Epidermal melanocyte (primary cell): ENCODE measurements at regions not wholly inside any gene's neighbourhood (a gene's known extent, or its start where the extent isn't known, plus 50 kb on each side); places are given as distances from the start of the nearest gene placed in this dataset.
"Not testable (repeated sequence)": the region's sequence is repeated elsewhere in the genome, so short reads cannot be mapped to it uniquely, and the experiment has no call there.

Source experiments
- DNase-seq: peaks from one replicate; pipeline ENCODE4 v3.0.0; 2011; ENCODE audit warnings: low spot score; ENCODE audit not compliant: insufficient read length

DNA sequence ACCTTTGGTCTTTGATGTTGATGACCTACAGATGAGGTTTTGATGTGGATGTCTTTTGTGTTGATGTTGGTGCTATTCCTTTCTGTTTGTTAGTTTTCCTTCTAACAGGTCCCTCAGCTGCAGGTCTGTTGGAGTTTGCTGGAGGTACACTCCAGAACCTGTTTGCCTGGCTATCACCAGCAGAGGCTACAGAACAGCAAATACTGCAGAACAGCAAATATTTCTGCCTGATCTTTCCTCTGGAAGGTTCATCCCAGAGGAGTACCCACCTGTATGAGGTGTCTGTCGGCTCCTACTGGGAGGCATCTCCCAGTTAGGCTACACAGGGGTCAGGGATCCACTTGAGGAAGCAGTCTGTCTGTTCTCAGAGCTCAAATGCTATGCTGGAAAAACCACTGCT, 694.5 kb upstream of the CDH6 start:
- no peak for DNase-seq

DNA sequence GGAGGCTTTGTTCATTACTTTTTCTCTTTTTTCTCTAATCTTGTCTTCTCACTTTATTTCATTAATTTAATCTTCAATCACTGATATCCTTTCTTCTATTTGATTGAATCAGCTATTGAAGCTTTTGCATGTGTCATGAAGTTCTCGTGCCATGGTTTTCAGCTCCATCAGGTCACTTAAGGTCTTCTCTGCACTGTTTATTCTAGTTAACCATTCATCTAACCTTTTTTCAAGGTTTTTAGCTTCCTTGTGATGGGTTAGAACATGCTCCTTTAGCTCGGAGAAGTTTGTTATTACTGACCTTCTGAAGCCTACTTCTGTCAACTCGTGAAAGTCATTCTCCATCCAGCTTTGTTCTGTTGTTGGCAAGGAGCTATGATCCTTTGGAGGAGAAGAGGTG, 695.0 kb upstream of the CDH6 start:
- DNase-seq: not testable (repeated sequence)

- DNase-seq: not testable (repeated sequence)
These were observed 699.4 kb upstream of the CDH6 start for GRCh38 chr5:30494113-30494512.

GRCh38 chr5:30479104-30479503, 714.4 kb upstream of the CDH6 start:
- no peak for DNase-seq

DNA sequence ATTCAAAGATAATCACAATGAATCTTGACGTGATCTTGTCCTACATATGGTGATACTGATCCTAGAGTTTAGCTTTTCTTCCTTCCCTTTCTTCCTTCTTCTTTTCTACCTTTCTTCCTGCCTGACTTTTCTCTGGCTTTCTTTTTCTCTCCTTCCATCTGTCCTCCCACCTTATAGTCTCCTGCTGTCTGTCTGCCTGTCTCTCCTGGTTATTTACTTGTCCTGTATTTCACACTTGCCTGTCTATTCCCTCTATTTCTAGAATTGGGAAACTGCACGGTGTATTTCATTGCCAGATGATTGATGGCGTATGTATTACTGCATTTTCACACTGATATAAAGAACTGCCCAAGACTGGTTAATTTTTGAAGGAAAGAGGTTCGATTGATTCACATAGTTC, 718.1 kb upstream of the CDH6 start:
- no peak for DNase-seq

- no peak for DNase-seq
These were observed 723.8 kb upstream of the CDH6 start for GRCh38 chr5:30469691-30470090.

DNA sequence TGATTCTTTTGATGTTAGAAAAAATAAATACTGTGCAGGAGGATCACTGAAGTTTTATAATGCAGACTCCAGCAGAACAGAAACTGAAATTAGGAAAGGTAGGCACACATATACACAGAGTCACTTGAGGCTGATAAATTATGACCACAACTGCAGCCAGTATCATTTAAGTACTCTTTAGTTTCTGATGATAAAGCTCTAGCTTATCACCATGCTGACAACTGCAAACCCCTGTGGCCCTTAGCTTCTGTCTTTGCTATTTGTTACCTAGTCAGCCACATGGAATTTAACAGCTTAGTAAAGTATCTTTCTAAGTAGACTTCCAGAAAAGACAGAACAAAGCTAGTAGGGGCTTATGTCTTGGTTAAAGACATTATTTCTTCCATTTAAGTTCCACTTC, 734.8 kb upstream of the CDH6 start:
- DNase-seq: no peak

DNA sequence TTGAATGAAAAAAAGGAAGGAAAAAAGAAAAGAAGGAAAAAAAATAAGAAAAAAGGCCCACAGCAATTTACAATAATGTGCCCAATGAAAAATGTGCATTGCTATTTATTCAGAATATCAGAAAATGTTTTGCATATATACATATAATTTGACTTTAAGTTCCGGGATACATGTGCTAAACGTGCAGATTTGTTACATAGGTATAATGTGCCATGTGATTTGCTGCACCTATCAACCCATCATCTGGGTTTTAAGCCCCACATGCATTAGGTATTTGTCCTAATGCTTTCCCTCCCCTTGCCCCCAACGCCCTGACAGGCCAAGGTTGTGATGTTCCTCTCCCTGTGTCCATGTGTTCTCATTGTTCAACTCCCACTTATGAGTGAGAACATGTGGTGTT, 738.0 kb upstream of the CDH6 start:
- not testable (repeated sequence) for DNase-seq

DNA sequence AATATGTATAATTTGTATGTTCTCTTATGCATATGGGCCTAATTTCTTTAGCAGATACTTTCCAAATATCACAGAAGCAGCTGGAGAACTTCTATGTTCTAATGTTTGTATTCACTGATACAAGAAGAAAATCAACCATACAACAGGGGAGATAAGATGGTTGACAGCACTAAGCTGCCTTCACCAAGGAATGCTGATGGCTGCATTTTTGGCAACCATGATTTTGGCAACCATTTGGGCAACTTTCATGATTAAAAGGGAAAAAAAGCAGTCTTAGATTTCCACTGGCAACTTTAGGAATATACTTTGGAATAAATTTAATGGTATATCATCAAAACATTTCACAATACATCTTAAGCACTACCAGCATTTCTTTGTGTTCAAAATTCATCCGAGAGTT, 740.3 kb upstream of the CDH6 start:
- DNase-seq: no peak

- DNase-seq: no peak
These were observed 743.3 kb upstream of the CDH6 start for GRCh38 chr5:30450153-30450552.

DNA sequence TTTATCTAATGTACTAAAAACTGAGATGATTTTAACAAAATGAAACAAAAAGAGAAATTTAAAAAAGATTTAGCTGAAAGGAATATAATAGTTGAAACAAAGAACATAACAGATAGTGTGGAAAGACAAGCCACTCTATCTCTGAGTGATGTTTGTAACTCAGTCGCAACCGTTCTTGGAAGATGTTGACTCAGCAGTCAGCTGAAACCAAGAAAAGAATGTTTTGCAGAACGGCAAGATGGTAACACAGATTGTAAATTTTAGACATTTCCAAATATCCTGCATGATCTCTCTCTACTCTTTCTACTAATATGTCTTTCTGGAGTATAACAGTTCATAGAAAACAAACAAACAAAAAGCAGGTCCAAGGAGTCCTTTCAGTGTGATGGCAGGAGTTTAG, 746.1 kb upstream of the CDH6 start:
- no peak for DNase-seq

DNA sequence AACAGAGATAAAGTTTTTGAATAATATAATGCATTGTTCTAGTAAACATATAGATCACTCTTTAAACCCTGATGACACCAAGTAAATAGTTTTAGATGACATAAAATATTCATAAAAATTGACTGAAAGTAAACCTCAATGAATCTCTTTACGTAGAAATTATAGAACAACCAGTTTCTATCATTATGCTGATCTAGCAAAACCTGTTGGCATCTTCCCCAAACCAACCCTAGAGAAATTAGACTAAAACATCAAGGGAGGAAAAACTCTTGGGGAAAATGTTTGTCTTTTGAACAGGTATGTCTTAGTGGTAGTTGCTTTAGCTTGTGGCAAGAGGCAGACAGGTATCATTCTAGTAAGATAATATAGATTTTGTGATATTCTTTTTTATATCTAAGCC, 747.0 kb upstream of the CDH6 start:
- no peak for DNase-seq

- DNase-seq: no peak
These were observed 754.7 kb upstream of the CDH6 start for GRCh38 chr5:30438785-30439184.

DNA sequence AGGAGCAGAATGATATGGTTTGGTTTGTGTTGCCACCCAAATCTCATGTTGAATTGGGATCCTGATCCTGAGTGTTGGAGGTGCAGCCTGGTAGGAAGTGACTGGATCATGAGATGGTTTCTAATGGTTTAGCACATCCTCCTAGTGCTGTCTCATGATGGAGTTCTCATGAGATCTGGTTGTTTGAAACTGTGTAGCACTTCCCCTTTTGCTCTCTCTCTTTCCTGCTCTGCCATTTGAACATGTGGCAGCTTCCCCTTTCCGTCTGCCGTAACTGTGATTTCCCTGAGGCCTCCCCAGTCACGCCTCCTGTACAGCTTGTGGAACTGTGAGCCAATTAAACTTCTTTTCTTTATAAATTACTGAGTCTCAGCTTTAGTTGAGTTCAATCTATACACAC, 756.8 kb upstream of the CDH6 start:
- DNase-seq: no peak

DNA sequence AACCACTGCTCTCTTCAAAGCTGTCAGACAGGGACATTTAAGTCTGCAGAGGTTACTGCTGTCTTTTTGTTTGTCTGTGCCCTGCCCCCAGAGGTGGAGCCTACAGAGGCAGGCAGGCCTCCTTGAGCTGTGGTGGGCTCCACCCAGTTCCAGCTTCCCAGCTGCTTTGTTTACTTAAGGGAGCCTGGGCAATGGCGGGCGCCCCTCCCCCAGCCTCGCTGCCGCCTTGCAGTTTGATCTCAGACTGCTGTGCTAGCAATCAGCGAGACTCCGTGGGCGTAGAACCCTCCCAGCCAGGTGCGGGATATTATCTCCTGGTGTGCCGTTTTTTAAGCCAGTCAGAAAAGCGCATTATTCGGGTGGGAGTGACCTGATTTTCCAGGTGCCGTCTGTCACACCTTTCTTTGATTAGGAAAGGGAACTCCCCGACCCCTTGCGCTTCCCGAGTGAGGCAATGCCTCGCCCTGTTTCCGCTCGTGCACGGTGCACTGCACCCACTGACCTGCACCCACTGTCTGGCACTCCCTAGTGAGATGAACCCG, 764.5 kb upstream of the CDH6 start:
- DNase-seq: not testable (repeated sequence)

GRCh38 chr5:30414078-30414477, 779.4 kb upstream of the CDH6 start:
- DNase-seq: no peak

- DNase-seq: no peak
These were observed 779.9 kb upstream of the CDH6 start for GRCh38 chr5:30413540-30413939.

DNA sequence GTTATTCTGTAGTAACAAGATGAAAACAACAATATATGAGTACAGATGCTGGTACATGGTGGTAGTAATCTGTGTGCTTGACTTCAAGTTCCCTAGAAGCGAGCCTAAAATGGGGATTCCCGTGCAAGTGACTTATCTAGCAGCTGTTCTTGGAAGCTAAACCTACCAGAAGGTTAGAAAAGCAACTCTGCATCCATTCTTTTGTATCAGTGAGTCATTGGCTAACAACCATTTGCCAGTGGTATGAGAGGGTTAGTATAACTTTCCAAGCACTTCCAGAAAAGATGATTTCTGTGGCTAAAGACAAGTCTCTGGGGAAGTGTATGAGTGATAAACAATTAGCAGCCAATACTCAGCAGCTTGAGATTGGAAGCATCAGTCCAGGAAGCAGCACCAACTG, 787.7 kb upstream of the CDH6 start:
- DNase-seq: no peak

DNA sequence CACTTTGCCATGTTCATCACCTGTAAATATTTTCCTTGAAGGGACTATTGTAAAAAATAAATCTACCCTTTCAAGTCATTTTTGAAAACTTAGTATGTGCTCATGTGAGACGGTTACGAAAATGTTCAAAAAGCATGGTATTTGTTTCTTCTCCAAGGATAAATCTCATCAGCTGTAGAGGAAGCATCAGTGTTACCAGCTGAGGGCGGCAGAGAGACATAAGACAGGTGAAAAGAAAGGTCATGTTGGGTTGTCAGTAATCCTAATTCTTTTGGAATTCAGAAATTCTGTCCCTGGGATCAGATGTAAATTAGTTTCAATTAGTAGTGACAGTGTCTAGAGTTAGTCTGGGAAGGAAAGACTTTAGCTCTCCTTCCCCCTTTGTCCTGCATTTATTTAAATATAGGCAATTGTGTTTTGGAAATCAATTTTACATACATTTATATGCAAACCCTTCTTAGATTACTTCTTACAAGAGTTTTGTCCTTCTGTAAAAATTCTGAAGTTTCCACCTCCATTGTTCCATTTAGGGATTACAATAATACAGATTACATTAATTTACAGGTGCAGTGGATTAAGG, 791.9 kb upstream of the CDH6 start:
- no peak for DNase-seq

DNA sequence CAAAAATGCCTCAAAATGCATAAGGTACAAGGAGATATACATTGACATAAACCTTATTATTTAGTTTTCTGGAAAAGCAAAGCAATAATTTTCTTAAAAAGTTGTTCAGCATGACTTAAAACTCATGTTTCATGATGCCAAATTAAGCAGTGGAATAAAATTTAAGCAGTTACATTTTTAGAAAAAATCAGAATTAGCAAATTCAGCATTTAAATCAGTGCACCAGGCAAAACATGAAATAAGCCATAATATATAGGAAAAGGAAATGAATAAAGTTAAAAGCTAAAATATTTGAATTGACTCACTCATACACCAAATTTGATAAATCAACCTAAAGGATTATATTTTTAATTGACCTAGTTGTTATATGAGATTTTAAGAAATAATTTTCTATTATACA, 795.1 kb upstream of the CDH6 start:
- no peak for DNase-seq

GRCh38 chr5:30392897-30393296, 800.6 kb upstream of the CDH6 start:
- no peak for DNase-seq

DNA sequence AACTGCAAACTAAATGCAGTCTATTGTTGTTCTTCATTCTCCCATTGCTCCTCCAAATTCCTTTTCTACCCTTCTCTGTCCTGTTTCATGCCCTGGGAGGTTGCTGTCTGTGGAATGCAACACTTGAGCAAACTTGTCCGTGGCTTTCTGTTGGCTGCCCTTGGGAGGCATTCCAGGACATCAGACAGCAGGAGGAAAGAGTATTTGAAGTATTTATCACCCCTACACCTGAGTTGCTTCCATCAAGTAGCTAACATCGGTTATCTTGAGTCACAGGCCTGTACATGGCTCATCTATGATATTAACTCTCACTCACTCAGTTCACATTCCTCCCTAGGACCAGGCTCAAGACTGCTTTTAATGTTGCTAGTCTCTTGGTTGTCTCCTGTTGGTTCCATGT, 803.4 kb upstream of the CDH6 start:
- no peak for DNase-seq

DNA sequence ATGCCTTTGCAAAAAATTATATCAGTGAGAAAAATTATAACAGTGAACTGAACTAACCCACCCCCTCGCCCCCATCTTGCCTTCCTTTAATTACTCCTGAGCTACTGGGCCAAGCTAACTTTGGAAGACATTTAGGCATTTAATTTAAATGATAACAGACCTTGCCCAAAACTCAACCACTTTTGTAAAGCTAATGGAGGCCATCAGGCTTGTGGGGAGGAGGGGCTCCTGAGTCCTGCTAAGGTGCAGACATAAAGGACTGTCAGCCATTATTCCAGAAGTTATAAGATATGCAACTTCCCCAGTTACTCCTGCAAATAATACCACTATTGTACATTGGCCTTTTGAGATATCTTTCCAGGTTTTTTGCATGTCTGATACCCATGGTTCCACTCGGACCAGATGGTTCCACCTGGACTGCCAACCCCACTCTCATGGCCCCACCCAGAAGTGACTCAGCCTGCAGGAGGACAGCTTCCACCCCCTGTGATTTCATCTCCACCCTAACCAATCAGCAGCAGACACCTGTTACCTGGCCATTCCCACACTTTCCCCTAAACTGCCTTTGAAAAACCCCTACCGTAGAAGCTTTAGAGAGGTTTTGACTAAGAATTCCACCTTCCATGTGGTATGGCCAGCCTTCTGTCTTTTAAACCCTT, 805.4 kb upstream of the CDH6 start:
- DNase-seq: no peak
